ENCODE measurements at regions not wholly inside any gene's neighbourhood (a gene's known extent, or its start where the extent isn't known, plus 50 kb on each side); places are given as distances from the start of the nearest gene placed in this dataset.
A peak's percentile ranks its signal among the peaks of the same experiment; 100 is the strongest.

DNA sequence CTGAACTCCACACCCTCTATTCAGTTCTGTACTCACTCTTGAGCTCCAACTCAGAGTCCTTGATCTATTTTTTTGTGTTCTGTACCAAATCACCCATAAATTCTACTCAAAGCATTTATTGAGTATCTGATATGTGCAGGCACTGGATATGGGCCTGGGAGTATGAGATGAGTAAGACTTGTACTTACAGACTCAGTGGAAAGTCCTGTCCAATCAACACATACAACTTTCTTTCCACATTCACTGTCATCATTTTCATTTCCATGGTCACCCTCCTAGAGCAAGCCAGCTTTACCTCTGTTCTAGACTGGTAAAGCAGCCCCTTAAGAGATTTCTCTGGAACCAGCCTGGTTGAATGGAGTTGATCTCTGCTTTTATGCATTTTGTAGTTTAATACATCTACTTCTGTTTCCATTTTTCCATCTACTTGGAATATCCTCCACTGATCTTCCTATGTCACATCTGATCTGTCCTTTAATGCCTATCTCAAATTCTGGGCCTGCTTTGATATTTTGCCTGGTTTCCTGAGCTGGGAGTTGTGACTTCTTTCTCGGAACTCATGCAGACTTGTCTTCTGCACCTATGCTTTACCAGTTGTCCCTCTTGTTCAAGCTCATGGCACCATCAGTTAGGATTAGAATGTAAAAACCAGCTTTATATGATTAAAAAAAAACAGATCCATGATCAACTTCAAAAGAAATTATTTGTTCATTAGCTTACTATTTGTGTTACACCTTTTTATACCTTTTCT lies 96.9 kb upstream of the GLS start:
- no peak for DNase-seq (ENCODE audit: low read depth in 2 of 2)

DNA sequence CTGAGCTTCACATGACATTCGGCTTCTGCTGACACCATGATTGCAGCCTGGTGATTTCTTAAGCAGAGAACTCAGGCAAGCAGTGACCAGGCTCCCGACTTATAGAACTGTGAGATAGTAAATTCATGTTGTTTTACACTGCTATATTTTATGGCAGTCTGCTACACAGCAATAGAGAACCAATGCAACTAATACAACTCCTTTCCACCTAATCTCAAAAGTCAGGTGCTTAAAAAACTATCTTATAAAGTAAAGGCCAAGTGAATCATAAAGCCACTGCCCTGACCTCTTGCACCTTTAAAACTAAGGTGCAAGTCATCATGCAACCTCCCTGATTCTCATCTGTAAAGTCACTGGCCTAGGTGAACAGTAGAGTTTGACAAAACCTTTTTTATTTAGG lies 95.3 kb upstream of the GLS start:
- no peak for DNase-seq (ENCODE audit: low read depth in 2 of 2)

GRCh38 chr2:190786404-190787166 lies 94.0 kb upstream of the GLS start:
- no peak for DNase-seq (ENCODE audit: low read depth in 2 of 2)

DNA sequence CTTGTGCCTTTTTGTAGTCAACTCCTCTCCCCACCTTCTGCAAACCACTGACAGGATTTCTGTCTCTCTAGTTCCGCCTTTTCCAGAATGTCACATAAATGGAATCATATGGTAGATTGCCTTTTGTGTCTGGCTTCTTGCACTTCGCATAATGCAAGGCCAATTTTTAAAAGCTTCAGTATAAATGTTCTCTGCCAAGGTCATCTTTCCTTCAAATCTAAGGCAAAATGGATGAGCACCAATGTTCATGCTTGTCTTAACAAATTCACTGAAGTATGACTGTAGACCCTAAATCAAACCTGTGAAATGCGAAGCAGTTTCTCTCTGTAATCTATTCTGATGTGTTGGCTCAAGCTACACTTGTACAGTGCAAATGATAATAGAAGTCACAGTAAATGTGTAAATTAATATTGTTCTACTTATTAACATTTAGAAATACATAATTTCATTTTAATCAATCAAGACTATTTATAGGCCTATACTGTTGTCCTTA lies 92.8 kb upstream of the GLS start:
- DNase-seq (ENCODE audit: low read depth in 2 of 2) = no peak

DNA sequence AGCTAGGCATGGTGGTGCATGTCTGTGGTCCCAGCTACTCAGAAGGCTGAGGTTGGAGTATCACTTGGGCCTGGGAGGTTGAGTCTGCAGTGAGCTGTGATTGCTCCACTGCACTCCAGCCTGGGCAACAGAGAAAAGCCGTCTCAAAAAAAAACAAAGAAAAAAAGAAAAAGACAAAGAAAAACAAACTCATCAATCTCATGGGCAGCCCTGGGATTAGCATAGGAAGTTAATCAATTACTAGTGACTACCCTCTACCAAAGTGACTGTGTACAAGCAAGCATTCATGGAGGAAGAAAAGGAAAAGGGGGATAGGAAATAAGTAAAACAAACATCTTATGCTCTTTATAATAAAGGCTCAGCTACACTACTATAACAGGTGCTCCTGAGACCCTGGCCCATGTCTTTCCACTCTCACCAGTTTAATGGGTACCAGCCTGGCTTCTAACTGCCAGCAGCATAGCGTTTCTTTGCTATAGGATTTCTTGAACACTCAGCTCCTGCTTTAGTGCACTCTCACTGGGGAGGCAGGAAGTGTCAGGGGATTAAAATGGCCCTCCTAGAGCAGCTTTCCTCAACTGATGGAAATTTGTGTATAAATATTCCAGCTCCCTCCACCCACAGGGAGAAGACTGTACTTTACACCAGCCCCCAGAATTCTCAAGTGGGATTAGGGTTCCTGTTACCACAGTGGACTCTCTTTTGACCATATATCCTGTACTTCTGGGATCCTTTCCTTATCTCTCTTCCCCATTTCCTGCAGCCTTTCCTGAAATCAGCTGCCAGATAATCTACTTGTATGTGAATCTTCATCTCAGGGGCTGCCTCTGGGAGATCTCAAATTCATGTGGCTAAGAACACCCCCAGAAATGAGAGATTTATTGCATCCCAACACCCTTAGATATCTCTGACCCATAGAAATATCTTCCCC lies 91.3 kb upstream of the GLS start:
- no peak for DNase-seq (ENCODE audit: low read depth in 2 of 2)

DNA sequence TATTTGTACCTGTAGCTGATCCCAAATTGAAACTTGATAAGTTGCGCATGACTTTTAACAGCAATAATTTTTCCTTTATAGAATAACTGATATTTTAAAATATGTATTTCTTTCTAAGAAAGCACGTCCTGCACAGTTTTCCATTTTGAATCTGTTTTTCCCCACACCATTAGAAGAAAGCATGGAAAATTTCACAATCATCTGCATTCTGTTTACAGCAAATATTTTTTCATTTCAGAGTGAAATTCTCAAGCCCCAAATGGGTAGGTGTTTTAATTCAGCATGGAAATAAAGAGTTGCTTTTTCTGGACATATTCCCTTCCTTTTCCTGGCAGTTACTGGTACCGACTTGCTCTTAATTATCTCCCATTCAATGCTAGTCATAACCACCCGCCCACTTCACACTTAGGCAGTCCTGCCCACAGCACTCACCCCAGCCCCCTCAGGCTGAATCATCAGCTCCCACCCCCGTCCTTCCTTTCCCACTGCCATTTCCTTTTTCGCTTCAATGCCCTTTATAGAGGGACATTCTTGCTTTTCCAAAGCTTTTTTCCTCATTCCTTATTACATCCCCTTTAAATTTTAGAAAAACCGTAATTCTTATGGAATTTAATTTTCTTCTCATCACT lies 89.2 kb upstream of the GLS start:
- peak; percentile 30 to 35 for DNase-seq (ENCODE audit: low read depth in 2 of 2)

DNA sequence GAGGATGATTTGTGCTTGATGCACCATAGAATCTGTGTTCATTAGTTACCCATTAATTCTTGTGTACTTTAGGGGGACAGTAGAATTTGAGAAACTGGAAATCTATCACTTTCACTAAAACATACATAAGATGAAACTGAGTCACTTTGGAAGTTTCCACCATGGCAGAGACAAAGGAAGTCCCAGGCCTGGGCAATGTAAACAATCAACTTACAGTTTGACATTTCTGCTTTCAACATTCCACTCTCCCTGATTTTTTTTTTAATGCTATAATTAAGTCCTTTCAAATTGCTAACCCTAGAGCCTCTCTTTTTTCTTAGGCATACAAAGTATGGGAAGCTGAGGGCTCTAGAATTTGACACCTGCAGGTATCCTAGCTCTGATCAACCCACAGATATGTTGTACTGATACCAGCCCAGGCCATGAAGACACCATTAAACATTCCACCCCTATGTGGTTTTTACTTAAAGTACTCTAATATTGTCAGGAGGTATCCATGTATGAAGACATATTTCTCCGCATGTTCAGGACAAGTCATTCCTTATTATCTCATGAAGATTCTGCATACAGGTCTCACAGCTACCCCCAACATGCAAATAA lies 88.5 kb upstream of the GLS start:
- no peak for DNase-seq (ENCODE audit: low read depth in 2 of 2)

DNA sequence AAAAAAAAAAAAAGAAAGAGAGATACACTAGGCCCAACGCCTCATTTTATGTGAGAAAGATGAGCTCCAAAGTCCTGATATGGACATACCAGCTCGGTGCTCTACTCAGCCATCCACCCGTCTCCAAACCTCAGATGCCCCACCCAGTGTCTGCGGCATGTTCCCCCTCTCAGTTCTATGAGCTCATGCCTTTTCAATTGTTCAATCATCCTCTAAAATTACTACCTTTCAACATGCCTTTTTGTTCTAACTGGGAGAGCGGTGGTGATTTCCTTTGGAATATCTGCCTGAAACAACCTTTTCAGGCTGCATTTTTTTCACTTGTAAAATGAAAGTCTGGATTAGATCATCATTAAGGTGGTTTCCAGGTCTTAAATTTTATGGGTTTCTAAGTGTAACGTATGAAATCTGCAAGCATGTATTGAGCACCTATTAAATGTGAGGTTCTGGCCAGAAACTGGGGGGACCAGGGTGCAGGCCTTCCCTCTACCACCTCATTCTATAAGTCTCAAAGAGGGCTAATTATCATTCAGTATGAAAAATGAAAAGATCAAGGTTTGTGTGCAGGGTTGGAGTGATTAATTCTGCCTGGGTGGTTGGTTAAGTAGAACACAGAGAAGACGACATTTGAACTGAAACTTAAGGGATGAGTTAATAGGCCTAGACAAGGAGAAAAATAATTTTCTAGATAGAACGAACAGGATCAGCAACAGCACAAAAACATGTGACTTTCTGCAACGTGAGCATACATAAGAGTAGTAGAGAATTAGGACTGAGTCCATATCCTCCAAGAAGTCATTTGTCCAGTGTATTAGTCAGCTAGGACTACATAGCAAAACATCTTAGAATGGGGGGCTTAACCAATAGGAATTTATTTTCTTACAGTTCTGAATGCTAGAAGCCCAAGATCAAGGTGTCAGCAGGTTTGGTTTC lies 87.4 kb upstream of the GLS start:
- no peak for DNase-seq (ENCODE audit: low read depth in 2 of 2)

GRCh38 chr2:190794377-190794776 lies 86.2 kb upstream of the GLS start:
- DNase-seq (ENCODE audit: low read depth in 2 of 2) = no peak

DNA sequence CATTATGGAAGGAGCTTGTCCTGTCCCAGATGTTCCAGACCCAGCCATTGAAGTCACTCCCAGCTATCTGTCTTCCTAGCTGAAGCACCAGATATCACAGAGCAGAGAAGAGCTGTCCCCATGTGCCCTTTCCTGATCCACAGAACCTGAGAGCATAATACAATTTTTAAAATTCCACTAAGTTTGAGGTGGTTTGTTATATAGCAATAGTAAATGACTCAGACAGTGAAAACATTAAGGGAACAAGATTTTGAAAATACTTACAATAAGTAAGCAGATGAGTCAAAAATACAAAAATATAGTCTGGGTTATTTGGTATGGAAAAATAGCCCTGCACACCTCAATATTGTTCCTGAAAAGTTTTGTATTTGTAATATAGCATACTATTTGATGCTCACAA lies 85.8 kb upstream of the GLS start:
- no peak for DNase-seq (ENCODE audit: low read depth in 2 of 2)

DNA sequence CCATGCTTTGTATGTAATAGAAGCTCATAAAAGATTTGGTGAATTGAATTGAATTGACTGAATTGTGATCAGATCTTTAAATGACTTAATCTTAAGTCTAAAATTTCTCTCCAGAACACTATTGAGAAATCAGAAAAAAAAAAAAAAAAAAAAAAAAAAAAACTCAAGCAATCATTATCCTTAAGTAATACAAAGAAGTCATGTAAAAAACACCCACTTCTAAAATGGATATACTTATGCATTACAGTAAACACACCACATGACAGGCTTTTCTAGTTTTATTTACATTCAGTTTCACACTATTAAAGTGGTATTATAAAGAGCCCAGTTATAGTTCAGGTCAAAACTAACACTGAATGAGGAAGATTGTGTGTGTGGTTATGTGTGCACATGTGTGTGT lies 84.9 kb upstream of the GLS start:
- no peak for DNase-seq (ENCODE audit: low read depth in 2 of 2)

- DNase-seq (ENCODE audit: low read depth in 2 of 2) = no peak
These were observed 80.6 kb upstream of the GLS start for GRCh38 chr2:190799999-190800398.

DNA sequence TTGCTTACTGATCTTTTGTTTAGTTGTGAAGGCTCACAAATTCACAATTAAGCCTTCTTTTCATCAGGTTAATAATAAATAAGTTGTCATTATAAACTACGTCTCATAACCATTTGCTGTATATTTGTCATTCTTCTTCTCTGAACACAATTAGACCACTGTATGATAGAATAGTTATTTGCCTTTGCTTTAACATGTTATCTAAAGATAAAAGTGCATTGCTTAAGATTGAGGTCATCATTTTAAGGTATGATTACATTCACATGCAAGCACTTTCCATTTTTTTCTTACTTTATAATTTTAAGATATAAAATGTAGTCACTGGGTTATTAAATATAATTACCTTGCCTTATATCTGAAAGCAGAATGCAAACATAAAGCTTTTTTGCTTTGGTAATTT lies 80.1 kb upstream of the GLS start:
- DNase-seq (ENCODE audit: low read depth in 2 of 2) = no peak

- no peak for DNase-seq (ENCODE audit: low read depth in 2 of 2)
These were observed 78.5 kb upstream of the GLS start for GRCh38 chr2:190802129-190802528.

DNA sequence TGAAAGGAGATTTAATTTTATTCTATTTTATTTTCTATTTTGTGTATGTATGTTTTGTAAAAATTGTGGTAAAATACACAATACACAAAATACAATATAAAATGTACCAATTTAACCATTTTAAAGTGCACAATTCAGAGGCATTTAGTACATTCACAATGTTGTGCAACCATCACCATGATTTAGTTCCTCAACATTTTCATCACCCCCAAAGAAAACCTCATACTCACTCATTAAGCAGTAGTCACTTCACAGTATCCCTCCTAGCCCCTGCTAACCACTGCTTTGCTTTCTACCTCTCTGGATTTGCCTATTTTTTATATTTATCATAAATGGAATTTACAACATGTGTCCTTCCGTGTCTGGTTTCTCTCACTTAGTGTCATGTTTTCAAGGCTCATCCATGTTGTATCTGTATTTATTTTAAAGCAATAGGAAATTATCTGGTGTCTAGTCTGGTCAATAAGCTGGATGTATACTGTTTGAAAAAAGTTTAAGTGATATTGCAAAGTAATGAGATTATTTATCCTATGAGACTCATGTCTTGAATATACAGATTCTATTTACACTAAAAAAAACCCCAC lies 77.9 kb upstream of the GLS start:
- no peak for DNase-seq (ENCODE audit: low read depth in 2 of 2)

GRCh38 chr2:190804182-190804795 lies 76.3 kb upstream of the GLS start:
- no peak for DNase-seq (ENCODE audit: low read depth in 2 of 2)

- no peak for DNase-seq (ENCODE audit: low read depth in 2 of 2)
These were observed 75.5 kb upstream of the GLS start for GRCh38 chr2:190805126-190805525.

- DNase-seq (ENCODE audit: low read depth in 2 of 2) = no peak
These were observed 74.8 kb upstream of the GLS start for GRCh38 chr2:190805843-190806242.

DNA sequence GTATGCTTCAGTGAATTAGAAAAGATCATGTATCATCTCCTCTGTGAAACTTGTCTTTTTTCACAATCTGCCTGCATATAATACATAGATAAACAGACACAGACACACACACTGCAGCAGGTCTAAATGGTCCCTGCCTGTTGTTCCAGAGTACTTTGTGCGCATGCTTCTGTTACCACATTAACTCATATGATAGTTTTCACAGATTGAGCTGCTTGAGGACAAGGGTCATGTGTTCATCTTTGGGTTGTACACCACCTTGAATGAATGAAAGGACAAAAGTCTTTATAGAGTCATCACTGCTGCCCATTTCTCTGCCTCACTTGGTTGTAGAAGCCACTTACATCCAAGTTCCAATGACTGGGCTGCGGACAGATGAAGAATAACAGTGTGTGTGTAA lies 72.7 kb upstream of the GLS start:
- no peak for DNase-seq (ENCODE audit: low read depth in 2 of 2)

Measured in stimulated activated CD4-positive, alpha-beta T cell treated with anti-CD3 and anti-CD28 coated beads, Interleukin-15, amount 100 ng/mL, for 48 hours (primary cell).